H9 (cell line): ENCODE measurements at regions not wholly inside any gene's neighbourhood (a gene's known extent, or its start where the extent isn't known, plus 50 kb on each side); places are given as distances from the start of the nearest gene placed in this dataset.

ENCODE experiments used
- DNase-seq: peaks from one replicate; pipeline ENCODE4 v3.0.0-alpha.2; 2017
- H2AFZ ChIP-seq: one replicate; pipeline ENCODE4 v1.6.1; 2013; ENCODE audit warnings: mild to moderate bottlenecking, low read length, control low read depth, moderate library complexity
- H2AK5ac ChIP-seq: 2 replicates; pipeline ENCODE4 v1.6.1; 2013; ENCODE audit warnings: low read length, control low read depth, mixed read lengths; ENCODE audit not compliant: insufficient read length
- H2BK120ac ChIP-seq: one replicate; pipeline ENCODE4 v1.6.1; 2013; ENCODE audit warnings: low read depth, mild to moderate bottlenecking, low read length, control low read depth, inconsistent platforms; ENCODE audit not compliant: poor library complexity, severe bottlenecking
- H2BK12ac ChIP-seq: 2 replicates; pipeline ENCODE4 v1.6.1; 2013; ENCODE audit warnings: low read length, control low read depth, mixed read lengths, low read depth; ENCODE audit not compliant: insufficient read length
- H2BK15ac ChIP-seq: 2 replicates; pipeline ENCODE4 v1.6.1; 2013; ENCODE audit warnings: low read depth, low read length, control low read depth
- H2BK20ac ChIP-seq: one replicate; pipeline ENCODE4 v1.6.1; 2013; ENCODE audit warnings: low read depth, mild to moderate bottlenecking, low read length, control low read depth, inconsistent platforms; ENCODE audit not compliant: poor library complexity, severe bottlenecking
- H2BK5ac ChIP-seq: 2 replicates; pipeline ENCODE4 v1.6.1; 2013; ENCODE audit warnings: low read length, control low read depth, mixed read lengths; ENCODE audit not compliant: insufficient read length
- H3K14ac ChIP-seq: 2 replicates; pipeline ENCODE4 v1.6.1; 2013; ENCODE audit warnings: low read length, control low read depth; ENCODE audit not compliant: insufficient read depth
- H3K18ac ChIP-seq: 2 replicates; pipeline ENCODE4 v1.6.1; 2013; ENCODE audit warnings: low read depth, mild to moderate bottlenecking, mixed read lengths, low read length, control low read depth; ENCODE audit not compliant: insufficient read length
- H3K23ac ChIP-seq: 2 replicates; pipeline ENCODE4 v1.6.1; 2013; ENCODE audit warnings: low read length, control low read depth, mixed read lengths, low read depth; ENCODE audit not compliant: insufficient read length
- H3K23me2 ChIP-seq: 2 replicates; pipeline ENCODE4 v1.6.1; 2013; ENCODE audit warnings: low read depth, mild to moderate bottlenecking, mixed read lengths, low read length, control low read depth; ENCODE audit not compliant: insufficient read length, poor library complexity, severe bottlenecking
- H3K27ac ChIP-seq: 2 replicates; pipeline ENCODE4 v1.5.1; 2013; ENCODE audit warnings: low read length, control low read depth, mixed read lengths, low read depth; ENCODE audit not compliant: insufficient read length
- H3K27me3 ChIP-seq: 2 replicates; pipeline ENCODE4 v1.6.1; 2013; ENCODE audit warnings: low read length, control low read depth, inconsistent platforms; ENCODE audit not compliant: insufficient read depth
- H3K4ac ChIP-seq: 2 replicates; pipeline ENCODE4 v1.6.1; 2013; ENCODE audit warnings: low read depth, mild to moderate bottlenecking, control low read depth, inconsistent platforms, low read length, moderate library complexity
- H3K4me1 ChIP-seq: 2 replicates; pipeline ENCODE4 v1.6.1; 2013; ENCODE audit warnings: low read length, control low read depth, inconsistent platforms; ENCODE audit not compliant: insufficient read depth
- H3K4me2 ChIP-seq: 2 replicates; pipeline ENCODE4 v1.6.1; 2013; ENCODE audit warnings: low read length, control low read depth, mixed read lengths; ENCODE audit not compliant: insufficient read length, insufficient read depth
- H3K56ac ChIP-seq: 2 replicates; pipeline ENCODE4 v1.6.1; 2013; ENCODE audit warnings: low read depth, mild to moderate bottlenecking, mixed read lengths, low read length, control low read depth; ENCODE audit not compliant: insufficient read length
- H3K79me1 ChIP-seq: 2 replicates; pipeline ENCODE4 v1.6.1; 2013; ENCODE audit warnings: low read depth, mild to moderate bottlenecking, moderate library complexity, low read length, control low read depth, inconsistent platforms; ENCODE audit not compliant: insufficient read depth, poor library complexity, severe bottlenecking
- H3K79me2 ChIP-seq: 2 replicates; pipeline ENCODE4 v1.6.1; 2013; ENCODE audit warnings: low read length, control low read depth, inconsistent platforms; ENCODE audit not compliant: insufficient read depth
- H3K9ac ChIP-seq: 2 replicates; pipeline ENCODE4 v1.6.1; 2013; ENCODE audit warnings: low read length, control low read depth, mixed read lengths; ENCODE audit not compliant: insufficient read length; ENCODE audit errors: extremely low read depth
- H3K9me3 ChIP-seq: one replicate; pipeline ENCODE4 v1.6.1; 2013; ENCODE audit warnings: low read depth, low read length, inconsistent platforms; ENCODE audit not compliant: control insufficient read depth
- H3T11ph ChIP-seq: one replicate; pipeline ENCODE4 v1.6.1; 2013; ENCODE audit warnings: mild to moderate bottlenecking, low read length, control low read depth, inconsistent platforms
- H4K20me1 ChIP-seq: one replicate; pipeline ENCODE4 v1.6.1; 2013; ENCODE audit not compliant: control insufficient read depth, insufficient read length, insufficient read depth
- H4K5ac ChIP-seq: 2 replicates; pipeline ENCODE4 v1.6.1; 2013; ENCODE audit warnings: low read depth, mild to moderate bottlenecking, mixed read lengths, low read length, control low read depth; ENCODE audit not compliant: insufficient read length
- H4K8ac ChIP-seq: replicated peaks from 2 replicates; pipeline ENCODE4 v1.6.1; 2013; ENCODE audit warnings: low read length, control low read depth, mixed read lengths, low read depth; ENCODE audit not compliant: insufficient read length
- H4K91ac ChIP-seq: 2 replicates; pipeline ENCODE4 v1.6.1; 2013; ENCODE audit warnings: low read depth, mild to moderate bottlenecking, moderate library complexity, mixed read lengths, low read length, control low read depth; ENCODE audit not compliant: insufficient read length
- H3K27ac Mint-ChIP-seq, 3 experiments: 2 replicates in 2 of 3; 3 replicates in 1 of 3; pipeline ENCODE4 v1.8.0; 2020 to 2021; ENCODE audit warnings: mixed read lengths in 3 of 3, mild to moderate bottlenecking in 1 of 3, moderate library complexity in 1 of 3
- H3K27me3 Mint-ChIP-seq: 2 replicates; pipeline ENCODE4 v1.8.0; 2021; ENCODE audit warnings: low read depth, mild to moderate bottlenecking, moderate library complexity, mixed read lengths
- H3K36me3 Mint-ChIP-seq, 3 experiments: 2 replicates in 2 of 3; 3 replicates in 1 of 3; pipeline ENCODE4 v1.8.0; 2020 to 2021; ENCODE audit warnings: low read depth in 3 of 3, mixed read lengths in 3 of 3; ENCODE audit not compliant: insufficient read depth in 1 of 3
- H3K4me1 Mint-ChIP-seq, 2 experiments: 2 replicates each; pipeline ENCODE4 v1.8.0; 2020; ENCODE audit warnings: mixed read lengths in 2 of 2
- H3K4me3 Mint-ChIP-seq, 2 experiments: 2 replicates in 1 of 2; 3 replicates in 1 of 2; pipeline ENCODE4 v1.8.0; 2020 to 2021; ENCODE audit warnings: mild to moderate bottlenecking in 2 of 2, mixed read lengths in 2 of 2, moderate library complexity in 1 of 2
- H3K9me3 Mint-ChIP-seq, 2 experiments: 2 replicates in 1 of 2; 3 replicates in 1 of 2; pipeline ENCODE4 v1.8.0; 2020; ENCODE audit warnings: mild to moderate bottlenecking in 2 of 2, mixed read lengths in 2 of 2, moderate library complexity in 1 of 2
- CTCF ChIP-seq: fragments of 200-600 bp; sonication (generic); conservative IDR thresholded peaks from 3 replicates; pipeline ENCODE4 v1.8.0; 2021; ENCODE audit warnings: antibody characterized with exemption, mild to moderate bottlenecking
- WGBS: extraction: QIAGEN DNeasy Blood & Tissue Kit; methylation state at CpG from one replicate; pipeline ENCODE4 v1.1.7; 2013; ENCODE audit warnings: missing lambda C conversion rate, low lambda C conversion rate, mixed read lengths; ENCODE audit not compliant: insufficient read length; ENCODE audit errors: extremely low coverage; 5-methylcytosine and 5-hydroxymethylcytosine counted together

DNA sequence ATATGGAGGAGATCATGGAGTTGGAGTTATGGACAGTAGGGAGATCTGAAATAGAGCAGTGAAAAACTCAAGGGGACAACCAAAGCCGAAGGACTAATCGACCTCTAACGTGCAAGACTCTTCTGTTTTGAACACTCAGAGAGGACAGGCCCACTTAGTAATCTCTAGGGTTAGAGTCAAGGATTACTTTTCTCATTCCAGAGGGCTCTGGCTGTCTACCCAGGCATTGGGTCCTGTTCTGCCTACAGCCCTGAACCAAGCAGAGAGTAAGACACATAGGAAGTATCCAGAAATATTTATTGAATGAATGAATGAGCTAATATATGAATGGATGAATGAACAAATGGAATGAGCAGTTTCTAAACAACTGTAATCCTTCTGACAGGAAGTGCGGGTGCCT is 50.3 kb upstream of the PKDCC start:
- Histone ChIP-seq H2BK15ac (no peak overlapping the region), H2BK20ac (no peak overlapping the region), H3K79me1 (no peaks in the 10 kb centered on the region), H2BK5ac (no peak overlapping the region), H4K20me1 (no peaks in the 10 kb centered on the region), H3K18ac (no peak overlapping the region), H3K79me2 (no peaks in the 10 kb centered on the region), H3K9me3 (no peaks in the 10 kb centered on the region), H2AFZ (no peak overlapping the region), H4K8ac (no peak overlapping the region), H2AK5ac (no peak overlapping the region), H4K91ac (no peak overlapping the region), H3K23ac (no peak overlapping the region), H3K14ac (no peak overlapping the region), H3K56ac (no peak overlapping the region), H2BK12ac (no peak overlapping the region), H3K4ac (no peak overlapping the region), H3K23me2 (no peaks in the 10 kb centered on the region), H3K9ac (no peak overlapping the region), H4K5ac (no peak overlapping the region), H3T11ph (no peak overlapping the region), H3K27me3 (no peaks in the 10 kb centered on the region), H3K4me2 (no peak overlapping the region), H3K27ac (no peak overlapping the region), H2BK120ac (no peak overlapping the region), H3K4me1 (no peaks in the 10 kb centered on the region)
- no peak overlapping the region for H3K4me3 Mint-ChIP-seq
- no peak for DNase-seq
- TF ChIP-seq CTCF: no peak
- no CpG with 5 or more reads among the region's 4 CpGs for WGBS
- peaks cover 4 to 7% (median 5%) of the 10 kb centered on the region in 3 experiments; a peak in 5 of 7 replicates for H3K36me3 Mint-ChIP-seq
- no peak overlapping the region for H3K27ac Mint-ChIP-seq
- H3K4me1 Mint-ChIP-seq: peaks cover 12 to 22% of the 10 kb centered on the region in 2 experiments
- H3K9me3 Mint-ChIP-seq: peaks cover 6 to 10% of the 10 kb centered on the region in 2 experiments
- H3K27me3 Mint-ChIP-seq: peaks cover 2% of the 10 kb centered on the region; the same call in 1 of the 2 replicates
